ENCODE measurements at regions not wholly inside any gene's neighbourhood (a gene's known extent, or its start where the extent isn't known, plus 50 kb on each side); places are given as distances from the start of the nearest gene placed in this dataset.
A peak's percentile ranks its signal among the peaks of the same experiment; 100 is the strongest.

GRCh38 chr6:37580176-37580955 lies 80.7 kb upstream of the CCDC167 start:
- Mint-ChIP-seq H3K27ac (peak overlapping the region; percentile 37), H3K4me3 (no peak overlapping the region), H3K4me1 (peaks cover 7% of the 10 kb centered on the region), H3K36me3 (ENCODE audit: low read depth) (no peaks in the 10 kb centered on the region), H3K27me3 (peaks cover 10% of the 10 kb centered on the region)
- no peak for ATAC-seq
- no peak for DNase-seq
- H3K9me3 ChIP-seq (ENCODE audit: control insufficient read depth, low read length, poor library complexity, severe bottlenecking): no peaks in the 10 kb centered on the region

- H3K4me3 Mint-ChIP-seq: no peak overlapping the region
- ATAC-seq (no peak), DNase-seq (no peak)
- H3K9me3 ChIP-seq (ENCODE audit: control insufficient read depth, low read length, poor library complexity, severe bottlenecking): no peaks in the 10 kb centered on the region
- no peak overlapping the region for H3K27ac Mint-ChIP-seq
- peaks cover 7% of the 10 kb centered on the region for H3K4me1 Mint-ChIP-seq
- H3K36me3 Mint-ChIP-seq (ENCODE audit: low read depth): no peaks in the 10 kb centered on the region
- peaks cover 9% of the 10 kb centered on the region for H3K27me3 Mint-ChIP-seq
These were observed 79.9 kb upstream of the CCDC167 start for GRCh38 chr6:37579444-37580067.

- Mint-ChIP-seq H3K36me3 (ENCODE audit: low read depth) (no peaks in the 10 kb centered on the region), H3K4me1 (peaks cover 5% of the 10 kb centered on the region), H3K27me3 (peaks cover 6% of the 10 kb centered on the region), H3K27ac (no peak overlapping the region), H3K4me3 (no peak overlapping the region)
- DNase-seq (no peak), ATAC-seq (no peak)
- no peaks in the 10 kb centered on the region for H3K9me3 ChIP-seq (ENCODE audit: control insufficient read depth, low read length, poor library complexity, severe bottlenecking)
These were observed 78.4 kb upstream of the CCDC167 start for GRCh38 chr6:37578104-37578503.

GRCh38 chr6:37576336-37576737 lies 76.6 kb upstream of the CCDC167 start:
- no peaks in the 10 kb centered on the region for H3K9me3 ChIP-seq (ENCODE audit: control insufficient read depth, low read length, poor library complexity, severe bottlenecking)
- peaks cover 17% of the 10 kb centered on the region for H3K27me3 Mint-ChIP-seq
- H3K36me3 Mint-ChIP-seq (ENCODE audit: low read depth): no peaks in the 10 kb centered on the region
- H3K4me1 Mint-ChIP-seq: peaks cover 5% of the 10 kb centered on the region
- H3K4me3 Mint-ChIP-seq: no peak overlapping the region
- no peak overlapping the region for H3K27ac Mint-ChIP-seq
- no peak for ATAC-seq
- no peak for DNase-seq

- H3K9me3 ChIP-seq (ENCODE audit: control insufficient read depth, low read length, poor library complexity, severe bottlenecking): no peaks in the 10 kb centered on the region
- Mint-ChIP-seq H3K4me1 (peaks cover 7% of the 10 kb centered on the region), H3K27ac (no peak overlapping the region), H3K36me3 (ENCODE audit: low read depth) (no peaks in the 10 kb centered on the region), H3K4me3 (no peak overlapping the region), H3K27me3 (peaks cover 25% of the 10 kb centered on the region)
- DNase-seq (no peak), ATAC-seq (no peak)
These were observed 75.5 kb upstream of the CCDC167 start for GRCh38 chr6:37575221-37575620.

- H3K36me3 Mint-ChIP-seq (ENCODE audit: low read depth): peaks cover 4% of the 10 kb centered on the region
These were observed 72.6 kb upstream of the CCDC167 start for GRCh38 chr6:37572334-37572733.

GRCh38 chr6:37570482-37571133 lies 70.9 kb upstream of the CCDC167 start:
- ATAC-seq (no peak), DNase-seq (no peak)
- Mint-ChIP-seq H3K4me3 (peak overlapping the region; percentile 56), H3K27ac (peak overlapping the region; percentile 75), H3K27me3 (peaks cover 34% of the 10 kb centered on the region), H3K36me3 (ENCODE audit: low read depth) (peaks cover 4% of the 10 kb centered on the region), H3K4me1 (peaks cover 19% of the 10 kb centered on the region)
- no peaks in the 10 kb centered on the region for H3K9me3 ChIP-seq (ENCODE audit: control insufficient read depth, low read length, poor library complexity, severe bottlenecking)

More at GRCh38 chr6:37572334-37572733, 72.6 kb upstream of the CCDC167 start:
- no peak overlapping the region for H3K27ac Mint-ChIP-seq
- DNase-seq: no peak
- H3K4me3 Mint-ChIP-seq: no peak overlapping the region
- H3K4me1 Mint-ChIP-seq: peaks cover 12% of the 10 kb centered on the region
- H3K27me3 Mint-ChIP-seq: peaks cover 37% of the 10 kb centered on the region
- H3K9me3 ChIP-seq (ENCODE audit: control insufficient read depth, low read length, poor library complexity, severe bottlenecking): no peaks in the 10 kb centered on the region
- no peak for ATAC-seq

GRCh38 chr6:37569743-37570481 lies 70.2 kb upstream of the CCDC167 start:
- Mint-ChIP-seq H3K4me3 (peak overlapping the region; percentile 56), H3K4me1 (peaks cover 19% of the 10 kb centered on the region), H3K27me3 (peaks cover 31% of the 10 kb centered on the region), H3K27ac (peak overlapping the region; percentile 75), H3K36me3 (ENCODE audit: low read depth) (peaks cover 4% of the 10 kb centered on the region)
- H3K9me3 ChIP-seq (ENCODE audit: control insufficient read depth, low read length, poor library complexity, severe bottlenecking): no peaks in the 10 kb centered on the region
- ATAC-seq: no peak
- DNase-seq: no peak

GRCh38 chr6:37569317-37569716 lies 69.6 kb upstream of the CCDC167 start:
- no peak overlapping the region for H3K27ac Mint-ChIP-seq
- peaks cover 4% of the 10 kb centered on the region for H3K36me3 Mint-ChIP-seq (ENCODE audit: low read depth)
- ATAC-seq: no peak
- H3K9me3 ChIP-seq (ENCODE audit: control insufficient read depth, low read length, poor library complexity, severe bottlenecking): no peaks in the 10 kb centered on the region
- peaks cover 22% of the 10 kb centered on the region for H3K4me1 Mint-ChIP-seq
- H3K4me3 Mint-ChIP-seq: no peak overlapping the region
- peaks cover 31% of the 10 kb centered on the region for H3K27me3 Mint-ChIP-seq
- DNase-seq: no peak

- ATAC-seq: no peak
- peaks cover 25% of the 10 kb centered on the region for H3K27me3 Mint-ChIP-seq
- DNase-seq: no peak
- H3K36me3 Mint-ChIP-seq (ENCODE audit: low read depth): peaks cover 7% of the 10 kb centered on the region
- H3K9me3 ChIP-seq (ENCODE audit: control insufficient read depth, low read length, poor library complexity, severe bottlenecking): no peaks in the 10 kb centered on the region
- H3K27ac Mint-ChIP-seq: peak overlapping the region; percentile 81
- H3K4me3 Mint-ChIP-seq: peak overlapping the region; percentile 85
- H3K4me1 Mint-ChIP-seq: peaks cover 28% of the 10 kb centered on the region
These were observed 67.3 kb upstream of the CCDC167 start for GRCh38 chr6:37566950-37567349.

GRCh38 chr6:37566111-37566949 lies 66.6 kb upstream of the CCDC167 start:
- no peaks in the 10 kb centered on the region for H3K9me3 ChIP-seq (ENCODE audit: control insufficient read depth, low read length, poor library complexity, severe bottlenecking)
- H3K4me1 Mint-ChIP-seq: peaks cover 28% of the 10 kb centered on the region
- peak overlapping the region; percentile 85 for H3K4me3 Mint-ChIP-seq
- ATAC-seq (peak; percentile 94), DNase-seq (peak; percentile 62 to 84 (median 65))
- peaks cover 7% of the 10 kb centered on the region for H3K36me3 Mint-ChIP-seq (ENCODE audit: low read depth)
- peaks cover 20% of the 10 kb centered on the region for H3K27me3 Mint-ChIP-seq
- peak overlapping the region; percentile 81 for H3K27ac Mint-ChIP-seq

GRCh38 chr6:37565267-37566110 lies 65.8 kb upstream of the CCDC167 start:
- H3K9me3 ChIP-seq (ENCODE audit: control insufficient read depth, low read length, poor library complexity, severe bottlenecking): no peaks in the 10 kb centered on the region
- DNase-seq (no peak), ATAC-seq (no peak)
- peaks cover 28% of the 10 kb centered on the region for H3K4me1 Mint-ChIP-seq
- H3K4me3 Mint-ChIP-seq: peak overlapping the region; percentile 73
- peak overlapping the region; percentile 96 for H3K27ac Mint-ChIP-seq
- H3K27me3 Mint-ChIP-seq: peaks cover 14% of the 10 kb centered on the region
- H3K36me3 Mint-ChIP-seq (ENCODE audit: low read depth): peaks cover 7% of the 10 kb centered on the region
